ENCODE measurements at regions not wholly inside any gene's neighbourhood (a gene's known extent, or its start where the extent isn't known, plus 50 kb on each side); places are given as distances from the start of the nearest gene placed in this dataset.

GRCh38 chr9:13552606-13553215 is 273.2 kb upstream of the MPDZ start:
- H3K79me2 ChIP-seq (replicated peaks; ENCODE audit: insufficient read depth): no peaks in the 10 kb centered on the region
- TF ChIP-seq EZH2 (IDR thresholded peaks at IDR 0.05; ENCODE audit: low read depth, unreplicated experiment): no peak
- no peak for TF ChIP-seq REST (IDR thresholded peaks at IDR 0.05; ENCODE audit: unreplicated experiment)
- TF ChIP-seq NANOG (IDR thresholded peaks at IDR 0.05; ENCODE audit: borderline replicate concordance): no peak
- no peak for TF ChIP-seq CREB1 (CRISPR knock-in tag; IDR thresholded peaks at IDR 0.05; ENCODE audit: low read depth)
- no peak for TF ChIP-seq ZNF114 (CRISPR knock-in tag; IDR thresholded peaks at IDR 0.05)
- no peak for TF ChIP-seq EZH2phosphoT487 (IDR thresholded peaks at IDR 0.05; ENCODE audit: unreplicated experiment)
- no peak for TF ChIP-seq ZNF331 (CRISPR knock-in tag; IDR thresholded peaks at IDR 0.05; ENCODE audit: low read depth)
- no peak for TF ChIP-seq POLR2AphosphoS5 (IDR thresholded peaks at IDR 0.05; ENCODE audit: low read depth)
- TF ChIP-seq ZNF462 (CRISPR knock-in tag; IDR thresholded peaks at IDR 0.05): no peak
- TF ChIP-seq, protein P1, sequence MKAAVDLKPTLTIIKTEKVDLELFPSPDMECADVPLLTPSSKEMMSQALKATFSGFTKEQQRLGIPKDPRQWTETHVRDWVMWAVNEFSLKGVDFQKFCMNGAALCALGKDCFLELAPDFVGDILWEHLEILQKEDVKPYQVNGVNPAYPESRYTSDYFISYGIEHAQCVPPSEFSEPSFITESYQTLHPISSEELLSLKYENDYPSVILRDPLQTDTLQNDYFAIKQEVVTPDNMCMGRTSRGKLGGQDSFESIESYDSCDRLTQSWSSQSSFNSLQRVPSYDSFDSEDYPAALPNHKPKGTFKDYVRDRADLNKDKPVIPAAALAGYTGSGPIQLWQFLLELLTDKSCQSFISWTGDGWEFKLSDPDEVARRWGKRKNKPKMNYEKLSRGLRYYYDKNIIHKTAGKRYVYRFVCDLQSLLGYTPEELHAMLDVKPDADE (IDR thresholded peaks at IDR 0.05): no peak
- no peak for TF ChIP-seq JUNB (IDR thresholded peaks at IDR 0.05; ENCODE audit: unreplicated experiment)
- TF ChIP-seq STAT1 (IDR thresholded peaks at IDR 0.05; ENCODE audit: unreplicated experiment): no peak
- H2AFZ ChIP-seq: no peak overlapping the region
- DNase-seq (ENCODE audit: low spot score): no peak
- no peaks in the 10 kb centered on the region for H3K27me3 ChIP-seq (ENCODE audit: insufficient read depth)
- Mint-ChIP-seq H3K27ac (no peak overlapping the region), H3K4me3 (no peak overlapping the region), H3K4me1 (peaks cover 21% of the 10 kb centered on the region; the same call in 2 of the 3 replicates), H3K27me3 (ENCODE audit: insufficient read depth, low read depth, poor library complexity) (no peaks in the 10 kb centered on the region), H3K36me3 (ENCODE audit: low read depth) (no peaks in the 10 kb centered on the region), H3K9me3 (no peaks in the 10 kb centered on the region)
- no peaks in the 10 kb centered on the region for H3K36me3 ChIP-seq (ENCODE audit: insufficient read depth)
- no peak overlapping the region for H3K27ac ChIP-seq (ENCODE audit: low read depth)
- H3K4me2 ChIP-seq: no peak overlapping the region
- H3F3A ChIP-seq (replicated peaks; ENCODE audit: low read depth): no peaks in the 10 kb centered on the region
- H4K20me1 ChIP-seq (replicated peaks; ENCODE audit: insufficient read depth): no peaks in the 10 kb centered on the region
- ATAC-seq: no peak
- no peaks in the 10 kb centered on the region; the same call in 1 of the 2 replicates for H3K4me1 ChIP-seq (ENCODE audit: insufficient read depth)
- no peaks in the 10 kb centered on the region for H3K9me2 ChIP-seq (ENCODE audit: insufficient read depth)
- no peak overlapping the region for H3K4me3 ChIP-seq

Measured in GM23338 (cell line).